WI38 (cell line): ENCODE measurements at regions not wholly inside any gene's neighbourhood (a gene's known extent, or its start where the extent isn't known, plus 50 kb on each side); places are given as distances from the start of the nearest gene placed in this dataset.

ENCODE experiments used
- H3K4me3 ChIP-seq: 2 replicates; pipeline ENCODE4 v1.5.1; 2011; ENCODE audit warnings: low read depth, mild to moderate bottlenecking, control low read depth, low read length
- CTCF ChIP-seq: IDR thresholded peaks from 2 replicates; pipeline ENCODE4 v1.5.1; 2012; ENCODE audit warnings: low read depth, mild to moderate bottlenecking, control low read depth, low read length

- H3K4me3 ChIP-seq = no peak overlapping the region
- no peak for TF ChIP-seq CTCF
Measured at GRCh38 chr18:29811519-29811918, 1231.0 kb downstream of the DSC3 start.

GRCh38 chr18:29780816-29781215 lies 1261.7 kb downstream of the DSC3 start:
- TF ChIP-seq CTCF = no peak
- no peak overlapping the region for H3K4me3 ChIP-seq

- H3K4me3 ChIP-seq = no peak overlapping the region
- no peak for TF ChIP-seq CTCF
Measured at GRCh38 chr18:29779096-29779495, 1263.4 kb downstream of the DSC3 start.

- H3K4me3 ChIP-seq = no peak overlapping the region
- no peak for TF ChIP-seq CTCF
Measured at GRCh38 chr18:29753379-29753778, 1289.2 kb downstream of the DSC3 start.

- TF ChIP-seq CTCF = no peak
Measured at GRCh38 chr18:29749704-29750103, 1292.8 kb downstream of the DSC3 start.

GRCh38 chr18:29741461-29741860 lies 1301.1 kb downstream of the DSC3 start:
- TF ChIP-seq CTCF = no peak
- H3K4me3 ChIP-seq = no peak overlapping the region

More at GRCh38 chr18:29749704-29750103, 1292.8 kb downstream of the DSC3 start:
- no peak overlapping the region for H3K4me3 ChIP-seq

GRCh38 chr18:29737620-29738019 lies 1304.9 kb downstream of the DSC3 start:
- no peak for TF ChIP-seq CTCF
- no peak overlapping the region for H3K4me3 ChIP-seq
